ENCODE measurements at regions not wholly inside any gene's neighbourhood (a gene's known extent, or its start where the extent isn't known, plus 50 kb on each side); places are given as distances from the start of the nearest gene placed in this dataset.

DNA sequence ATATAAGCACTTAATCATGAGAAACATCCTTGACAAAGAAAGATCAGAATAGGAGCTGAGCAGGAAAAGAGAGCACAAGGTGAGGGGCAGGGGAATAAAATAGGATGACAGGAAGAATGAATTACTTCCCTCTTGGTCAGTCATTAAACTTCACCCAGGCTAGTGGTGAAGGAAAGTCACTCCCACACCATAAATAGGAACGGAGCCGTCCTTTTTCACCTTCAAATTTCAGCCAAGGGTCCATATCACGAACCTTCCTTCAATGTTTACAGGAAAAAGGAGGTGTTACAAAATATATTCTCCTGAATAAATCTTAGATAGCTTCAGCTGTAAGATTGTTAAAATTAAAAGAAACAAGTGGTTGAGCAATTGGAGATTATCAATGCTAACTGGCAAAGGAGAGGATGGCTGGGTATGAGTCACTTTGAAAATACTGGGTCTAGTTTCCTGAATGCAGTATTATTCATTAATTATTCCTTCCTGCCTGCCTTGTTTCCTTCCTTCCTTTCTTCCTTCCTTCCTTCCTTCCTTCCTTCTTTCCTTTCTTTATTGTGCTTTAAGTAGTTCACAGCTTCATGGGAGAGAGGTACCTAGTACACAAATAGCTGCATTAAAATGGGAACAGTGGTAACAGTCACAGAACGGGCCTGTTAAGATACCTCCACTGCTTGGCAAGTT lies 292.3 kb upstream of the ID2 start:
- no peak overlapping the region for H3K4me2 ChIP-seq (ENCODE audit: low read length)

GRCh38 chr2:8391126-8391525 lies 290.7 kb upstream of the ID2 start:
- no peak overlapping the region for H3K27ac ChIP-seq (ENCODE audit: low read length)
- no peak overlapping the region for H2AFZ ChIP-seq (ENCODE audit: low read depth, low read length)
- no peaks in the 10 kb centered on the region for H3K9me2 ChIP-seq (ENCODE audit: insufficient read depth, low read length)
- H3F3A ChIP-seq (ENCODE audit: insufficient read depth, low read length, poor library complexity, severe bottlenecking), result no peaks in the 10 kb centered on the region
- H3K36me3 ChIP-seq (ENCODE audit: insufficient read depth, low read length), result no peaks in the 10 kb centered on the region
- no peak overlapping the region for H3K9ac ChIP-seq (ENCODE audit: low read length)
- no peaks in the 10 kb centered on the region for H3K9me3 ChIP-seq (ENCODE audit: low read length)
- H3K79me2 ChIP-seq (replicated peaks; ENCODE audit: insufficient read depth, low read length), result no peaks in the 10 kb centered on the region
- no peaks in the 10 kb centered on the region for H4K20me1 ChIP-seq (ENCODE audit: insufficient read depth)
- H3K4me2 ChIP-seq (ENCODE audit: low read length), result no peak overlapping the region
- H3K27me3 ChIP-seq (ENCODE audit: insufficient read depth, low read depth, low read length), result no peaks in the 10 kb centered on the region
- H3K4me3 ChIP-seq (ENCODE audit: low read length), result no peak overlapping the region
- TF ChIP-seq MXI1 (conservative IDR thresholded peaks at IDR 0.05; ENCODE audit: poor library complexity, severe bottlenecking), result no peak
- no peak for TF ChIP-seq EP300 (conservative IDR thresholded peaks at IDR 0.05; ENCODE audit: poor library complexity, severe bottlenecking)
- TF ChIP-seq REST (IDR thresholded peaks at IDR 0.05; ENCODE audit: borderline replicate concordance), result no peak
- no peak for TF ChIP-seq CTCF (IDR thresholded peaks at IDR 0.05; ENCODE audit: poor library complexity, severe bottlenecking)
- no peak for TF ChIP-seq RAD21 (conservative IDR thresholded peaks at IDR 0.05)

More for the DNA sequence above, 292.3 kb upstream of the ID2 start:
- H4K20me1 ChIP-seq (ENCODE audit: insufficient read depth), result no peaks in the 10 kb centered on the region
- no peak for TF ChIP-seq CTCF (IDR thresholded peaks at IDR 0.05; ENCODE audit: poor library complexity, severe bottlenecking)
- TF ChIP-seq SMC3 (conservative IDR thresholded peaks at IDR 0.05; ENCODE audit: poor library complexity), result no peak
- TF ChIP-seq EZH2 (IDR thresholded peaks at IDR 0.05; ENCODE audit: borderline replicate concordance, insufficient read depth, low read length, poor library complexity, severe bottlenecking), result no peak
- TF ChIP-seq REST (IDR thresholded peaks at IDR 0.05; ENCODE audit: borderline replicate concordance), result no peak
- no peak for TF ChIP-seq POLR2AphosphoS5 (IDR thresholded peaks at IDR 0.05)
- TF ChIP-seq EP300 (conservative IDR thresholded peaks at IDR 0.05; ENCODE audit: poor library complexity, severe bottlenecking), result no peak
- TF ChIP-seq TAF1 (IDR thresholded peaks at IDR 0.05; ENCODE audit: low read depth), result no peak
- TF ChIP-seq RAD21 (conservative IDR thresholded peaks at IDR 0.05), result no peak
- TF ChIP-seq MXI1 (conservative IDR thresholded peaks at IDR 0.05; ENCODE audit: poor library complexity, severe bottlenecking), result no peak
- H2AFZ ChIP-seq (ENCODE audit: low read depth, low read length), result no peak overlapping the region
- no peaks in the 10 kb centered on the region for H3K9me3 ChIP-seq (ENCODE audit: low read length)
- H3K9me2 ChIP-seq (ENCODE audit: insufficient read depth, low read length), result no peaks in the 10 kb centered on the region
- H3K27me3 ChIP-seq (ENCODE audit: insufficient read depth, low read depth, low read length), result no peaks in the 10 kb centered on the region
- H3K4me3 ChIP-seq (ENCODE audit: low read length), result no peak overlapping the region
- no peak overlapping the region for H3K27ac ChIP-seq (ENCODE audit: low read length)
- H3K79me2 ChIP-seq (replicated peaks; ENCODE audit: insufficient read depth, low read length), result no peaks in the 10 kb centered on the region
- no peaks in the 10 kb centered on the region for H3F3A ChIP-seq (ENCODE audit: insufficient read depth, low read length, poor library complexity, severe bottlenecking)
- no peak overlapping the region for H3K9ac ChIP-seq (ENCODE audit: low read length)
- no peaks in the 10 kb centered on the region for H3K36me3 ChIP-seq (ENCODE audit: insufficient read depth, low read length)

Measured in neural cell (in vitro differentiated cells).